Aorta (tissue), 5 donors: ENCODE measurements at regions not wholly inside any gene's neighbourhood (a gene's known extent, or its start where the extent isn't known, plus 50 kb on each side); places are given as distances from the start of the nearest gene placed in this dataset.
"Not testable (repeated sequence)": the region's sequence is repeated elsewhere in the genome, so short reads cannot be mapped to it uniquely, and the experiment has no call there.

Experiments used
- ATAC-seq: fragments of 200-7000 bp; cut with Tn5 transposase; one replicate; pipeline ENCODE4 v1.9.1; 2022; ENCODE audit warnings: moderate library complexity; ENCODE audit not compliant: low FRiP score
- DNase-seq, 2 donors: peaks; one replicate each; pipeline ENCODE4 v3.0.0-alpha.2; 2020
- H3K27ac ChIP-seq, 2 donors: one replicate each; pipeline ENCODE4 v1.5.1; 2013; ENCODE audit warnings: low read length in 2 of 2, mild to moderate bottlenecking in 2 of 2, moderate library complexity in 2 of 2, control low read depth in 1 of 2, inconsistent platforms in 1 of 2, low read depth in 1 of 2
- H3K27me3 ChIP-seq, 2 donors: one replicate each; pipeline ENCODE4 v1.6.1; 2013; ENCODE audit warnings: control low read depth in 1 of 2, low read length in 1 of 2, mild to moderate bottlenecking in 1 of 2, moderate library complexity in 1 of 2; ENCODE audit not compliant: insufficient read depth in 2 of 2, control insufficient read depth in 1 of 2
- H3K36me3 ChIP-seq, 2 donors: one replicate each; pipeline ENCODE4 v1.6.1; 2013; ENCODE audit warnings: control low read depth in 1 of 2, low read length in 1 of 2, mild to moderate bottlenecking in 1 of 2; ENCODE audit not compliant: insufficient read depth in 2 of 2, control insufficient read depth in 1 of 2
- H3K4me1 ChIP-seq, 2 donors: one replicate each; pipeline ENCODE4 v1.6.1; 2013; ENCODE audit warnings: low read length in 2 of 2, control low read depth in 1 of 2, mild to moderate bottlenecking in 1 of 2, moderate library complexity in 1 of 2; ENCODE audit not compliant: insufficient read depth in 2 of 2, control insufficient read depth in 1 of 2
- H3K4me3 ChIP-seq, 2 donors: one replicate each; pipeline ENCODE4 v1.5.1; 2013; ENCODE audit warnings: low read length in 2 of 2, control low read depth in 1 of 2, mild to moderate bottlenecking in 1 of 2
- H3K9me3 ChIP-seq: one replicate; pipeline ENCODE4 v1.6.1; 2013; ENCODE audit warnings: mild to moderate bottlenecking, low read length; ENCODE audit not compliant: control insufficient read depth
- WGBS, 2 donors: extraction: QIAGEN DNeasy Blood & Tissue Kit; methylation state at CpG; one replicate each; pipeline ENCODE4 v1.1.7; 2013; 5-methylcytosine and 5-hydroxymethylcytosine counted together
- intact Hi-C, 2 donors: fragments of 100-400 bp; cut with DNase I; formaldehyde crosslinking; loops; one replicate each; pipeline versions ENCODE4 v1.14.2 to v1.15.0; 2022
- donor health status: healthy with polysubstance abuse.
- donor health status: Bipolar disorder and iron deficiency.
- donor health status: DM: no; HTN: no; CAD: no.
- donor health status: DM: no; HTN: no; CAD: no.
- donor health status: DM: yes; HTN: yes; CAD: no.

- H3K36me3 ChIP-seq, H3K4me3 ChIP-seq, DNase-seq, intact Hi-C loops, ATAC-seq, H3K27me3 ChIP-seq, H3K27ac ChIP-seq, H3K9me3 ChIP-seq, H3K4me1 ChIP-seq: not testable (repeated sequence)
- WGBS, 2 donors = 96 to 97% methylated on average over 24 to 27 of the region's 27 CpGs
These were observed 481.5 kb upstream of the GNPDA2 start for GRCh38 chr4:45207864-45208331.

- ATAC-seq, H3K27ac ChIP-seq, intact Hi-C loops, H3K4me1 ChIP-seq, H3K36me3 ChIP-seq, H3K9me3 ChIP-seq, H3K27me3 ChIP-seq, H3K4me3 ChIP-seq: not testable (repeated sequence)
- WGBS, 2 donors = 94 to 97% methylated on average over 26 to 30 of the region's 30 CpGs
- DNase-seq = peak in 1 of 2 donors; percentile 68
These were observed 481.0 kb upstream of the GNPDA2 start for GRCh38 chr4:45207241-45207863.

- Histone ChIP-seq H3K36me3 (no peaks in the 10 kb centered on the region), H3K9me3 (no peaks in the 10 kb centered on the region), H3K27me3 (no peaks in the 10 kb centered on the region), H3K4me1 (no peaks in the 10 kb centered on the region), H3K4me3 (no peak overlapping the region), H3K27ac (no peak overlapping the region)
- 87 to 100% methylated on average over 1 of the region's 1 CpG for WGBS, 2 donors
- ATAC-seq (no peak), DNase-seq (no peak)
- intact Hi-C loops = no loop called here
These were observed 473.4 kb upstream of the GNPDA2 start for GRCh38 chr4:45199736-45200135.

- Histone ChIP-seq H3K9me3 (no peaks in the 10 kb centered on the region), H3K27ac (no peak overlapping the region), H3K4me1 (no peaks in the 10 kb centered on the region), H3K4me3 (no peak overlapping the region), H3K36me3 (no peaks in the 10 kb centered on the region), H3K27me3 (no peaks in the 10 kb centered on the region)
- WGBS, 2 donors = 35 to 59% methylated on average over 2 of the region's 2 CpGs
- intact Hi-C loops = no loop called here
- no peak for ATAC-seq
- no peak for DNase-seq
These were observed 462.1 kb upstream of the GNPDA2 start for GRCh38 chr4:45188501-45188900.

- intact Hi-C loops = no loop called here
- Histone ChIP-seq H3K4me3 (no peak overlapping the region), H3K4me1 (peaks cover 0 to 3% of the 10 kb centered on the region in 2 donors), H3K36me3 (no peaks in the 10 kb centered on the region), H3K9me3 (no peaks in the 10 kb centered on the region), H3K27ac (no peak overlapping the region), H3K27me3 (no peaks in the 10 kb centered on the region)
- DNase-seq (no peak), ATAC-seq (no peak)
- 93 to 94% methylated on average over 4 of the region's 4 CpGs for WGBS, 2 donors
These were observed 459.9 kb upstream of the GNPDA2 start for GRCh38 chr4:45186249-45186648.

- peaks cover 0 to 3% of the 10 kb centered on the region in 2 donors for H3K4me1 ChIP-seq
- intact Hi-C loops = no loop called here
- no peaks in the 10 kb centered on the region for H3K27me3 ChIP-seq
- WGBS, 2 donors = 8 to 12% methylated on average over 2 of the region's 2 CpGs
- DNase-seq (no peak), ATAC-seq (no peak)
- no peaks in the 10 kb centered on the region for H3K9me3 ChIP-seq
- no peaks in the 10 kb centered on the region for H3K36me3 ChIP-seq
- H3K4me3 ChIP-seq = no peak overlapping the region
- no peak overlapping the region for H3K27ac ChIP-seq
These were observed 457.5 kb upstream of the GNPDA2 start for GRCh38 chr4:45183905-45184304.

GRCh38 chr4:45172636-45173035 is 446.3 kb upstream of the GNPDA2 start:
- Histone ChIP-seq H3K4me3 (no peak overlapping the region), H3K27me3 (no peaks in the 10 kb centered on the region), H3K36me3 (no peaks in the 10 kb centered on the region), H3K27ac (no peak overlapping the region), H3K4me1 (no peaks in the 10 kb centered on the region), H3K9me3 (no peaks in the 10 kb centered on the region)
- WGBS, 2 donors = 88 to 91% methylated on average over 6 of the region's 6 CpGs
- DNase-seq (peak in 1 of 2 donors; percentile 47), ATAC-seq (peak; percentile 15)
- intact Hi-C loops = no loop called here

- no peak overlapping the region for H3K27ac ChIP-seq
- H3K9me3 ChIP-seq = no peaks in the 10 kb centered on the region
- H3K4me1 ChIP-seq = no peaks in the 10 kb centered on the region
- H3K36me3 ChIP-seq = no peaks in the 10 kb centered on the region
- DNase-seq (no peak), ATAC-seq (no peak)
- 81 to 90% methylated on average over 3 of the region's 3 CpGs for WGBS, 2 donors
- no peaks in the 10 kb centered on the region for H3K27me3 ChIP-seq
- intact Hi-C loops = no loop called here
- H3K4me3 ChIP-seq = no peak overlapping the region
These were observed 434.6 kb upstream of the GNPDA2 start for GRCh38 chr4:45160951-45161350.

- 73 to 75% methylated on average over 6 of the region's 6 CpGs for WGBS, 2 donors
- intact Hi-C loops = no loop called here
- H3K27ac ChIP-seq = no peak overlapping the region
- no peaks in the 10 kb centered on the region for H3K4me1 ChIP-seq
- H3K4me3 ChIP-seq = no peak overlapping the region
- no peaks in the 10 kb centered on the region for H3K9me3 ChIP-seq
- DNase-seq = no peak
- no peaks in the 10 kb centered on the region for H3K36me3 ChIP-seq
- no peak for ATAC-seq
- H3K27me3 ChIP-seq = no peaks in the 10 kb centered on the region
These were observed 428.9 kb upstream of the GNPDA2 start for GRCh38 chr4:45155081-45155777.
